OCI-LY3 (cell line): ENCODE measurements at regions not wholly inside any gene's neighbourhood (a gene's known extent, or its start where the extent isn't known, plus 50 kb on each side); places are given as distances from the start of the nearest gene placed in this dataset.

Experiments
- H2AFZ ChIP-seq: fragments of 200-600, 300-600 bp; shearing (Covaris generic); 2 replicates; pipeline ENCODE4 v1.6.0; 2014; ENCODE audit warnings: antibody characterized with exemption, low read depth, low read length
- H3K27ac ChIP-seq: fragments of 200-600, 300-600 bp; sonication (generic); 2 replicates; pipeline ENCODE4 v1.5.1; 2014; ENCODE audit warnings: mild to moderate bottlenecking, low read length, moderate library complexity, mixed read lengths
- H3K27me3 ChIP-seq: fragments of 200-600, 300-600 bp; sonication (generic); 2 replicates; pipeline ENCODE4 v1.6.1; 2014; ENCODE audit warnings: low read depth, low read length, mixed read lengths
- H3K36me3 ChIP-seq: fragments of 200-600, 300-600 bp; sonication (generic); replicated peaks from 2 replicates; pipeline ENCODE3; 2014; ENCODE audit warnings: low read depth, low read length, mixed read lengths
- H3K4me1 ChIP-seq: fragments of 300-600, 200-600 bp; sonication (generic); 2 replicates; pipeline ENCODE4 v1.6.1; 2014; ENCODE audit warnings: low read length, mixed read lengths
- H3K4me2 ChIP-seq: fragments of 200-600, 300-600 bp; sonication (generic); 2 replicates; pipeline ENCODE4 v1.6.1; 2014; ENCODE audit warnings: low read length, mixed read lengths
- H3K4me3 ChIP-seq: fragments of 300-600, 200-600 bp; sonication (generic); 2 replicates; pipeline ENCODE4 v1.5.1; 2014; ENCODE audit warnings: antibody characterized with exemption, mild to moderate bottlenecking, low read length, moderate library complexity
- H3K79me2 ChIP-seq: fragments of 300-600, 200-600 bp; shearing (Covaris generic); 2 replicates; pipeline ENCODE4 v1.6.1; 2014; ENCODE audit warnings: mild to moderate bottlenecking, low read length, mixed read lengths
- H3K9ac ChIP-seq: fragments of 300-600, 200-600 bp; shearing (Covaris generic); 2 replicates; pipeline ENCODE4 v1.6.0; 2014; ENCODE audit warnings: mild to moderate bottlenecking, low read length, moderate library complexity
- H3K9me3 ChIP-seq: fragments of 200-600, 300-600 bp; shearing (Covaris generic); 2 replicates; pipeline ENCODE4 v1.6.1; 2014; ENCODE audit warnings: low read length, mixed read lengths; ENCODE audit not compliant: insufficient read depth
- H4K20me1 ChIP-seq: fragments of 200-600, 300-600 bp; sonication (generic); 2 replicates; pipeline ENCODE4 v1.6.1; 2016; ENCODE audit warnings: low read length, mixed read lengths; ENCODE audit not compliant: insufficient read depth
- EZH2phosphoT487 ChIP-seq: fragments of 200-600 bp; shearing (Covaris generic); IDR thresholded peaks from 2 replicates; pipeline ENCODE4 v1.6.1; 2018; ENCODE audit warnings: antibody characterized with exemption, mixed run types, low read depth
- TF ChIP-seq, protein P1 (sequence below): fragments of 200-600, 300-600 bp; sonication (generic); IDR thresholded peaks from 2 replicates; pipeline ENCODE4 v1.5.1; 2014; ENCODE audit warnings: antibody characterized with exemption, low read length, low read depth

DNA sequence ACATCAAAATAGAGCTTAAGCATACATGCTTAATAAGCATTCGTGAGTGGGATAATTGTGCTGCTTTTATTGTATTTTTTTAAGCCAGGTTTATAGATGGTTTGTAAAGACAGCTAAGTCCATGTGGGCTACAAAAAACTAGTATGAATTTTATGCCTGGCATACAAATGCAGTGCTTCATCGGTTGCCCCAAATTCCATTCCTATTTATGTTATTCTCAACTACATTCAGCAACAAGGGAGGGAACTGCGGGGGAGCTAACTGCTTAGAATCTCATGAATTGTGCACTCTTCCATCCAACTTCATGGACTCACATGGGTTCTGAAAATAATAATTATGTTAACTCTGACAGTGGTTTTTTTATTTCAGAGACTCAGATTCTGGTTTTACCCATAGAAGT is 199.2 kb downstream of the FAM170A start:
- H3K27me3 ChIP-seq: no peaks in the 10 kb centered on the region
- no peak overlapping the region for H3K4me3 ChIP-seq
- H3K27ac ChIP-seq: no peak overlapping the region
- no peaks in the 10 kb centered on the region for H3K36me3 ChIP-seq
- TF ChIP-seq, protein P1, sequence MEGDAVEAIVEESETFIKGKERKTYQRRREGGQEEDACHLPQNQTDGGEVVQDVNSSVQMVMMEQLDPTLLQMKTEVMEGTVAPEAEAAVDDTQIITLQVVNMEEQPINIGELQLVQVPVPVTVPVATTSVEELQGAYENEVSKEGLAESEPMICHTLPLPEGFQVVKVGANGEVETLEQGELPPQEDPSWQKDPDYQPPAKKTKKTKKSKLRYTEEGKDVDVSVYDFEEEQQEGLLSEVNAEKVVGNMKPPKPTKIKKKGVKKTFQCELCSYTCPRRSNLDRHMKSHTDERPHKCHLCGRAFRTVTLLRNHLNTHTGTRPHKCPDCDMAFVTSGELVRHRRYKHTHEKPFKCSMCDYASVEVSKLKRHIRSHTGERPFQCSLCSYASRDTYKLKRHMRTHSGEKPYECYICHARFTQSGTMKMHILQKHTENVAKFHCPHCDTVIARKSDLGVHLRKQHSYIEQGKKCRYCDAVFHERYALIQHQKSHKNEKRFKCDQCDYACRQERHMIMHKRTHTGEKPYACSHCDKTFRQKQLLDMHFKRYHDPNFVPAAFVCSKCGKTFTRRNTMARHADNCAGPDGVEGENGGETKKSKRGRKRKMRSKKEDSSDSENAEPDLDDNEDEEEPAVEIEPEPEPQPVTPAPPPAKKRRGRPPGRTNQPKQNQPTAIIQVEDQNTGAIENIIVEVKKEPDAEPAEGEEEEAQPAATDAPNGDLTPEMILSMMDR: no peak
- no peak for TF ChIP-seq EZH2phosphoT487
- H3K4me1 ChIP-seq: no peaks in the 10 kb centered on the region
- H4K20me1 ChIP-seq: no peaks in the 10 kb centered on the region
- no peaks in the 10 kb centered on the region for H3K79me2 ChIP-seq
- H3K9me3 ChIP-seq: no peaks in the 10 kb centered on the region
- no peak overlapping the region for H3K4me2 ChIP-seq
- H3K9ac ChIP-seq: no peak overlapping the region
- H2AFZ ChIP-seq: no peak overlapping the region

DNA sequence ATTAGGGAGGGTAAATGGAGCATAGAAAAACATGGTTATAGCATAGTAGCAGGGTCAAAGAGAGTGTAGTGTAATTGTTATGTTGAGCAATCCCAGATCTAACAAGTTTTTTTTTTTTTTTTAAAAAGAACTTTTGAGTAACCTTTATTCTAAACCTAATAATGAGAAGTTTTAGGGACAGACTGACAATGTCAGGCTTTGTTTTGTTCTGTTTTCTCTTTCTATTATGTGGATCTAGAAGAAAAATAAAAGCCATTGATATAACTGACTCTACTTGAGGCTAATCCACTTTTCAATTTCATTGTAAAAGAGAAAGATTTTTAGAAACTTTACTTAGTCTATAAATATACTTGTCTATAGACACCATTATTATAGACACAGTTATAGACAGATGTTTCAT is 200.0 kb downstream of the FAM170A start:
- Histone ChIP-seq H3K27ac (no peak overlapping the region), H3K36me3 (no peaks in the 10 kb centered on the region), H3K79me2 (no peaks in the 10 kb centered on the region), H3K9me3 (no peaks in the 10 kb centered on the region), H4K20me1 (no peaks in the 10 kb centered on the region), H3K9ac (no peak overlapping the region), H3K4me2 (no peak overlapping the region), H3K27me3 (no peaks in the 10 kb centered on the region), H3K4me3 (no peak overlapping the region), H3K4me1 (no peaks in the 10 kb centered on the region), H2AFZ (no peak overlapping the region)
- TF ChIP-seq, protein P1: no peak
- no peak for TF ChIP-seq EZH2phosphoT487

DNA sequence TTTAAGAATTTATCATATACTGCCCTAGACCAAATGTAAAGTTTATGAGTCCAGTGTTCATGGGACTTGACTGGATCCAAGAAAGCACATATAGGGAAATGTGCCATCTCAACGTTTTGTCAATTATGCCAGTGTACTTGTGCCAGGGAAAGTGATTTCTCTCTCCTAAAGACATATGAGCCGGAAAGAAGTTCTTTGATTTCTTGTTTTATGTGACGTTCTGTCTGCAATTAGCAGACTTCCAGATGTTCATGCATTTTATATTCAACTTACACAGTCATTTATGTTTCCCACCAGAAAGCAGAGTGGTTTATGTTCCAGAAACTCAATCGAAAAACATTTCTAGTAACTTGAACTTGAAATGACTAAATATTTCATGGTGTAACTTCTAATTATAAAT is 203.8 kb downstream of the FAM170A start:
- H3K36me3 ChIP-seq: no peaks in the 10 kb centered on the region
- H3K27ac ChIP-seq: no peak overlapping the region
- no peaks in the 10 kb centered on the region for H3K9me3 ChIP-seq
- no peak overlapping the region for H2AFZ ChIP-seq
- TF ChIP-seq, protein P1: no peak
- TF ChIP-seq EZH2phosphoT487: no peak
- no peak overlapping the region for H3K4me2 ChIP-seq
- no peaks in the 10 kb centered on the region for H4K20me1 ChIP-seq
- H3K4me1 ChIP-seq: no peaks in the 10 kb centered on the region
- no peaks in the 10 kb centered on the region for H3K27me3 ChIP-seq
- no peak overlapping the region for H3K4me3 ChIP-seq
- no peak overlapping the region for H3K9ac ChIP-seq
- no peaks in the 10 kb centered on the region for H3K79me2 ChIP-seq

DNA sequence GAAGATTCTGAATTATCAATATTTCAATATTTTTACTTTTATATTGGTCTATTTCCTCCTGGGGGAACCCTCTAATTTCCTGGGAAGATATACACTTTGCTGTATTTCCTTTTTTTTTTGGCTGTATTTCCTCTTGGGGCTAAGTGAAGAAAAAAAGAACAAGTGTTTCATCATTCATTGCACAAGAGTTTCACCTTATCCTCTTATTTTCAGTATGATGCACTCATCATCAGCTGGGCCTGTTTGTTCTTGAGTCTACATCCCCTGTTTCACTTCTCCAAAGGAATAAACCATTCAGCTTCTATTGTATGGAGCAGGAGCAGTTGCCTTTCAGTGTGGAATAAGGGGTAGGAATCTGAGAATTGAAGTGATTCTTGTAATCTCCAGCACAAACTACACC is 210.8 kb downstream of the FAM170A start:
- H3K79me2 ChIP-seq: no peaks in the 10 kb centered on the region
- no peak for TF ChIP-seq EZH2phosphoT487
- TF ChIP-seq, protein P1: no peak
- H4K20me1 ChIP-seq: no peaks in the 10 kb centered on the region
- H3K9me3 ChIP-seq: no peaks in the 10 kb centered on the region
- H3K27ac ChIP-seq: no peak overlapping the region
- no peak overlapping the region for H3K4me3 ChIP-seq
- no peaks in the 10 kb centered on the region for H3K36me3 ChIP-seq
- no peaks in the 10 kb centered on the region for H3K27me3 ChIP-seq
- H2AFZ ChIP-seq: no peak overlapping the region
- H3K4me2 ChIP-seq: no peak overlapping the region
- no peak overlapping the region for H3K9ac ChIP-seq
- H3K4me1 ChIP-seq: no peaks in the 10 kb centered on the region
